Central memory CD4-positive, alpha-beta T cell (primary cell): ENCODE measurements at regions not wholly inside any gene's neighbourhood (a gene's known extent, or its start where the extent isn't known, plus 50 kb on each side); places are given as distances from the start of the nearest gene placed in this dataset.

ENCODE experiments used
- DNase-seq: peaks from one replicate; pipeline ENCODE4 v3.0.0; 2022

DNA sequence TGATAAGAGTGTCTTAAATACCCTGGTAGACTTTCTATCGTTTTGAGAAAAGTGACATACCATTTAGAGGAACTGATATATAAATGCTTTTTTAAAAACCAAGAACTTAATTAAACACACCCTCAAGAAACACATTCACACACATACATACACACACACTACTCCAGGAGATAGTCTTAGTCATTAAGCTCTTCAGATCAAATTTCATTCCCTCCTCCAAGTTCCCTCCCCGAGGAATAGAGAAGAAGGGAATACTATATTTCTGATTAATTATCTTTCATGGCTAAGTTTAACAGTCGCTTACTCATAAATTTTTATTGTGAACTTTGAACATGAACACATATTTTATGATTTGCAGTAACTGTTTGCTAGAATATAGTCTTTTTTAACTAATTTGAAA is 1109.5 kb downstream of the SLITRK1 start:
- no peak for DNase-seq

DNA sequence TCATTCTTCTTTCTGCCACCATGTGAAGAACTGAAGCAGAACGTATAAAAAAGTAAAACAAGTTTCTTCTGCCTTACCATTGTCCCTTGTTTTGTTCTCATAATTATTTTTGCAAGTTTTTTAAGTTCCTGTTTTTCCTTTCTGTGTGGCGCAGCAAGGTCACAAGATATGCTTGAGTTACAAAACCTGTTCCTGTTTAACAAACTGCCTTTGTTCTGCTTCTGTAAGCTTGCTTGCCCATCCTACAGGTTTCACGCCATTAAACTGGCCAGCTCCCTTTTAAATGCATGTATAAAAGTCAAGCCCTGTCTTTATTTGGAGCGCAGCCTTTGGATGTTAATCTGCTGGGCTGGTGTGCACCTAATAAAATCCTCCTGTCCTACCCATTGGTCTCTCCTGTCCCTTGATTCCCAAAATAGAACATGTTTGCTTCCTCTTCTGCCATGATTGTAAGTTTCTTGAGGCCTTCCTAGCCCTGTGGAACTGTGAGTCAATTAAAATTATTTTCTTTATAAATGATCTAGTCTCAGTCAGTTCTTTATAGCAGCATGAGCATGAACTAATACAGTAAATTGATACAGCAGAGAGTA is 1115.4 kb downstream of the SLITRK1 start:
- DNase-seq = no peak

DNA sequence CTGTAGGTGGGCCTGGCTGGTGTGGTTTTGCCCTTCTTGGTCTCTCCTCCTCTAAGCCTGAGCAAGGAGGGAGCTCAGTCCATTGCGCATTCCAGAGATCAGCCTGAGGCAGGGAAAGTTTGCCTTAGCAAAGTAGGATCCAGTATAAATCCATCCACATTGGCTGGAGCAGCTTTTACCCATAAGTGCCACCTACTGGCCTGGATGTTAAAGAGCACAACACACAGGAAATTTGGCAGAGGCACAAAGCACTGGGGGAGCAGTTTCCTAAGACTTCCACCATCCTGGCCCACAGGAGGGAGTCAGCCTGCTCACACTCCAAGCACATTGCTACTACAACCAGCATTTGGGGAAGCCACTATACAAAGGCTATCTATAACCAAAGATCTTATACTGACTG is 1124.2 kb downstream of the SLITRK1 start:
- DNase-seq = no peak

DNA sequence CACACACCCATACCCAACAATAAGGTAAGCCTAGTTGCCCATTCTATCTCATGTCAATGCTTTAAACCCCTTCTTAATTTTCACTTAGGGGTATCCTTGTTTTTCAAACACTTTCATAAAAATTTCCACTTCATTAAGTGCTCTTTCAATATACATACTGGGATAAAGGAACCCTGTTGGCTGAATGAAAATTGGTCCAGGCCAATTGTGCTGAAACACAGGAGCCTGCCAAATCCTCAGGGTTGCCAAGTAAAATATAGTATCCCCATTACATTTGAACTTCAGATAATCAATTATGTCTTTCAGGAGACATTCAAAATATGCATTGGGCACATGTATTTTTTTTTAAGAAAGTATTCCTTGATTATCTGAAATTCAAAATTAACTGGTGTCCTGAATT is 1131.1 kb downstream of the SLITRK1 start:
- no peak for DNase-seq

DNA sequence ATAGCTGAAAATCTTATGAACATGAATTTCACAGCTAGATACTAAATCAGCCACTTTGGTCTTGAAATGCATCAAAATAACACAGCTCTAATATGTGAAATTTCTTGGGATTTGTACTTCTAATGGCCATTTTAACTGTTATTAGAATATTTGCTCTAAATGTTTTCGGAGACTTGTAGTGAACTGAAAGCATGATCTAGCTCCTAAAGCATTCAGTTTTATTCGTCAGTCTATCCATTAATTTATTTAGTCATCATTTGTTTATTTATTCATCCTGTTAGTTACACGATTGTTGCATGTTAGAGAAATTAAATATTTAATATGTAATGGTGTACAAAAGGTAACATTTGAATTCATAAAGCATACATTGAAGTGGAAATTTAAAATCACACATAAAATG is 1132.7 kb downstream of the SLITRK1 start:
- no peak for DNase-seq

DNA sequence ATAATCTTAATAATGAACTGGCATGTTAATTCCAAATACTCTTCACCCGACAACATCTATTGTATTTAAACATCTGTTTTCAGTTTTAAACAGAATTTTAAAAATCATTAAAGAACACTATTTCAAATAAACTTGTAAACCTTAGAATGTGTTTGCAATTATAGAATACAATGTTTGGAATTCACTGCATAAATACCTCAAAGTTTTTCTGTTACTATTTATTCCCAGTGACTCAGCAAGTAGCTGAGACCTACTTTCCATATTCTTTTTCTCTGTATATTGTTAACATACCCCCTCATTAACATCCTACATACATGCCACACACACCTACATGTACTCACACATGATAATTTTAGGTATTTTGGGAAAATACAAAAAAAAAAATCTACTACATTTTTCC is 1134.3 kb downstream of the SLITRK1 start:
- no peak for DNase-seq

DNA sequence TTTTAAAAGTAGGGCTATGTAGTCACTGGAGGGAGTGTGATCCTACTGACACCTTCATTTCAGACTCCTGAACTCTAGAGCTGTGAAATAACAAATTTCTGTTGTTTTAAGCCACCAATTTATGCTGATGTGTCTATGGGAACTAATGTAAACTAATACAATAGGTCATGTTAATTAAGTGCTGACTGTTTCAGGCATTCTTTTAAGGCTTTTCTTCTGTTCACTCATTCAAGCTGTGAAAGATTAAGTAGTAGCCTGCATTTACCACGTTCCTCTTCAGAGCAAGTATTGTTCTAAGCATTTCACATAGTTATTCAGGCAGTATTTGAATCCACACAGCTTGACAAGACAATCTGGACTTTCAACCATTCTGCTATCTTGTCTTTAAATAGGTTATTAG is 1135.0 kb downstream of the SLITRK1 start:
- no peak for DNase-seq

DNA sequence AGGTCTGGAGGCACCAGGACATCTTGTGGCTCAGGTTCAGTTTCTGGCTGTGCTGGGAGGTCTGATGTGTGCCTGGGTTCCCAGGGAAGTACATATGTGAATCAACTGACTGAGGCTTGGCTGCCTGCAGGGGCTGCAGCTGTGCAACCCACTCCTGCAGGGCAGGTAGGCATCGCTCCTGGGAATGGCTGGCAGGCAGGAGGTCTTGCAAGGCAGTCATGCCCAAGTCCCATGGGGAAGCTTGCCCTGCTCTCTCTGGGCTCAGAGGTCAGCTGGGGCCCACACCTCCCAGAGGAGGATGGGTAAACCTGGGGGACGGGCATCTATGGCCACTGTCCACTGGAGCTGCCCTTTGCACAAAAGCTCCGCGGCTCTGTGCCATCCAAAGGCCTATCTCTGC is 1141.8 kb downstream of the SLITRK1 start:
- DNase-seq = no peak

DNA sequence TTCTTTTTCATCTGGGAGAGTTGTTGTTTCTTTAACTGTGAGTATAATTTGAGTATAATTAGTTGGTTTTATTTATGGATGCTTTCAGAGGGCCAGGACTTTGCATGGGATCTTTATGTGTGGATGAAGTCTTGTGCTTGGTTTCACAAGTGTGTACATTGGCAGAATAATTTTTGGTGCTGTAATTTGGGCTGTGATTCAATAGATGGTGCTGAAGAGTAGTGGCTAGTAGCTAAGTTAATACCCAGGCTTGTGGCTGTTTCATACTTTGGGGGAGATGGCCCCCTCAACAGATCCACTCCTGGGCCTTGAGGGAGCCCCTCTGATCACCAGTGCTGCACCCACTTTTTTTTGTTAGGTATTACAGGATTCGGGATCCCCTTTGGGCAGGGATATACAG is 1142.4 kb downstream of the SLITRK1 start:
- no peak for DNase-seq

DNA sequence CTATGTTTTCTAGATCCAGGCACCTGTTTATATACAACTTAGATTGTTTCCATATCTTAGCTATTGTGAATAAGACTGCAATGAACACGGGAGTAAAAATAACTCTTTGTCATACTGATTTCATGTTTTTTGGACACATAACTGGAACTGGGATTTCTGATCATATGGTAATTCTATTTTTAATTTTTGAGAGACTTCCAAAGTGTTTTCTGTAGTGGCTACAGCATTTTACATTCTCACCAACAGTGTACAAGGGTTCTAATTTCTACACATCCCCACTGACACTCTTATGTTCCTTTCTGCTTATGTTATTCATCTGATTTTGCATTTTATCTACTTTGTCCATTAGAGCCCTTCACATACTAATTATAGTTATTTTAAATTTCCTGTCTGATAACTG is 1152.9 kb downstream of the SLITRK1 start:
- no peak for DNase-seq

DNA sequence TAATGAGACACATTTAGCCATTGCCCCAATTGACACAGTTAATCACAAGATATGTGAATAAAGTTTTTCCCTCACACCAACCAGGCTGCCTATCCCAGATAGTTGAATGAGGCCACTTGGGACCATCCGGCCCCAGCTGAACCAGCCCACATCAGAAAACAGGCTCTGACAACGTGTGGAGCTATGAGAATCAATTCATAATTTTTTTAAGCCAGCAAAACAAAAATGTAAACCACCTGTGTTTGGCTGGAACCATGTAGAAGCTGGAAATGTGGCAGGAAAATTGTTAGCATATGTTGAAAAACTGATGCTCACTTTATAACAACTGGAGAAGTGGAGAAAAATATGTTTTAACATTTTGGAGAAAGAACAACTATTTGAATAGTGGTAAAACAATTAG is 1161.3 kb downstream of the SLITRK1 start:
- no peak for DNase-seq

DNA sequence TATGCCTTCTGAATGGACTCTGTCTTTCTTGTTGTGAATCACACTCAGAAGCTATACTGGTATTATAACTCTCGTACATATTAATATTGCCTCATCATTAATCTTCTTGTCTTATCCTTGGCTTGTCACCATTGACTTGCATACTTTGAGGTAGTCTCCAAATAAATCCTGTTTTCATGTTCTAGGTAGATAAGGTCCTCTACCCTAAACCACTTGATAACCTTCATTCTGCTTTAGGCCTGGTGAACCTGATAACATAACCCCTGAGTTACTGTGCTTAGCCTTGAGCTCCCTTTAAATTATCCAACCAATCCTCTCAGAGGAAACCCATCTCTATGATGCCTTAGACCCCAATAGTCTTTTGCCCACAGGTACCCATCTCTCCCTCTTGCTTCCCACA is 1162.3 kb downstream of the SLITRK1 start:
- no peak for DNase-seq

DNA sequence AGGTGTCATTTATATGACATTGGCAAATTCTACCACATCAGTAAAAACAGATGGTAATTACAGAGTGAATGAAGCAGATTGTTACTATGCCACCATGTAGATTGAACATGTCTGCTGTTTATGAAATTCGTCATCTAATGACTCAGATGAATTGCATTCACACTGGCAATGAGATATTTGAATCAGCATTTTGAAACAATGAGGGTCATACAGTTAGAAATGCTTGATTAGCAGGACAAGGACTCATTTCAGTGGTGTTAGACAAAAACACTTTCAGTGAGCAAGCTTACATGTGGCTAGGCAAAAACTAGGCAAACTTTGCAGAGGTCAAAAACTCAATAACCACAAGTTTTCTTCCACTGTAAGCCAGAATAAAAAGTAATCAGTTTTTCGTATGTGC is 1165.0 kb downstream of the SLITRK1 start:
- DNase-seq = no peak

DNA sequence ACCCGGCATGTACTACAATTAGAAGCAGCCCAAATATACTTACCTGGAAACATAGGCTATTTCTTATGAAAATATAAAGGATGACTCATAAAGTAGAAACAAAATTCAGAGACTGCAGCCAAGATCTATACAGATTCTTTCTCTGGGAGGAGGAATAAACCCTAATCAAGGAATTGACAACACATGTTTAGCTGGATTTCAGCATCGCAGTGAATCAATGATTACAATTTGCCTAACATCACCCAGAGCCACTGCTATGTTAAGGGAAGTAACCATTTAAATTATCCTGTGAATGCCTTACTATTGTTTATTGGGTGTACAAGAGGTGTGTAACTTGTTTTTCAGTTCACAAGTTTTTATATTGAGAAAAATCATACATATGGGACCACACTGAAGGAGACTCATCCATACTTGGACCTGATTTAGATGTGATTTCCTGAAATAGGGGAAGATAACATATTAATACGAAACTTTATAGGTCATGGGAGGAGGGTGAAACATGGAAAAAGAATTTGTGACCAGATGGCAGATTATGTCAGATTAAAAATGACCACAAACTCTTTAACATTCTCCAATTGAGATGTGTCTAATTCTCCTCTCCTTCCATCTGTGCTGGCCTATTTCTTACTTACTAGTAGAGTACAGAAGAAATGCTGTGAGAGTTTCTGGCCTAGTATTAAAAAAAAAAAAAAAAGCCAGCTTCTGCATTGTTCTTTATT is 1168.4 kb downstream of the SLITRK1 start:
- DNase-seq = no peak

DNA sequence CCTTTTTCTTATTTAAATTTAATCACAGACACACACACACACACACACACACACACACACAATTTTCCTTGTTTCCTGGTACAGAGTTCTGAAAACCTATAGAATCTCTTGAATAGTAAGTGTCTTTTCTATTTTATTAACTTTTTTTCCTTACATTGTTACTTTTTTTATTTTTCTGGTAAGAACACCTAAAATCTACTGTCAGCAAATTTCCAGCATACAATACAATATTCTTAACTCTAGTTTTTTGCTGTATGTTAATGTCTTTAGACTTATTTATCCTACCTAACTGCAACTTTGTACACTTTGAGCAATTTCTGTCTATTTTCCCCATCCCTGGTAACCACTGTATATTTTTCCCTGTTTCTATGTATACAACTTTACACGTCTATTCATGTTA is 1179.8 kb downstream of the SLITRK1 start:
- DNase-seq = no peak

DNA sequence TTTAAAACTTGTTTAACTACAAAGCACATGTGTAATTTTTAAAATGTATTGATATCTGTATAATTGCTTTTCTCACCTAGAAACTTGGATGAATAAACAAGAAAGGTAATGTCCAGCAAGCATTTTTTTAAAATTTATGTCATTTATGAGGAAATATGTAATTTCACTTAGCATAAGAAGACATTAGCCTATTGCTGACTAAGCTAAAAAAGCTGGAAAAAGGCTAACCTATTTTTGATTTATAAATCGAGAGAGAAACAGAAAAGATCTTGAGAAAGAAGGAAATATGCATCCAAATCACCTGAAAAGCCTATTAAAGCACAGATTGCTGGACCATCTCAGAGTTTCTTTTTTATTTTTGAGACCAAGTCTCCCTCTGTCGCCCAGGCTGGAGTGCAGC is 1181.3 kb downstream of the SLITRK1 start:
- DNase-seq = no peak

DNA sequence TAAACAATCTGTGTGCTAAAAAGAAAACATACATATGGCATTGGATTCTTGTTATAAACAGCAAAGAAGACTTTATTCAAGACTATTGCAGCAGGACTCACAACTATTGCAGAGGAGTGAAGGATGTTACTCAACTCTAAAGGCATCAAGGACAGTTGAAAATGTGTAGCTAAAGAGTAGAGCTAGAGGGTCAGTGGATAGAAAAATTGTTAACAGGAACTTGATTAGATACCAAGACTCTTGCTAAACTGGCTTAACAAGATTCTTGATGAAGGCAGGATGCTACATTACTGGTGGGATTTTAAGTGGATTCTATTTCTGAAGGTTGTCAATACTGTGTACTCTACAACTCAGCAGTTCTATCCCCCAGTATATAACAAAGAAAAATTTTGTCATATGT is 1183.3 kb downstream of the SLITRK1 start:
- DNase-seq = no peak

DNA sequence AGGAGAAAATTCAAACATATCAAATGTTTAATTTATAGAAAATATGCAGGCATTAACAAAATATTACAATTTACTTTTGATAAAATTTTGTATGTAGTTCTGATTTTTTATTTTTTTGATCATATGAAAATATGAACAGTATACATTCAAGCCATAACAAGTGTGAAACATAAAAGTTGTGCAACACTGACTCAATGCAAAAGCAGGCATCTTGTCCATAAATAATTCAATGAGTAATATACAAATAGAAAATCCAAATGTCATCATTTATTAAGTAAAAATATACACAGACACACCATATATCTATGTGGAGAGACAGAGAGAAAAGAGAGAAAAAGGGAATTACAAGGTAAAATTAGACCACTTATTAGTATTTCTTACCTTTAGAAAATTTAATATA is 1183.9 kb downstream of the SLITRK1 start:
- no peak for DNase-seq

DNA sequence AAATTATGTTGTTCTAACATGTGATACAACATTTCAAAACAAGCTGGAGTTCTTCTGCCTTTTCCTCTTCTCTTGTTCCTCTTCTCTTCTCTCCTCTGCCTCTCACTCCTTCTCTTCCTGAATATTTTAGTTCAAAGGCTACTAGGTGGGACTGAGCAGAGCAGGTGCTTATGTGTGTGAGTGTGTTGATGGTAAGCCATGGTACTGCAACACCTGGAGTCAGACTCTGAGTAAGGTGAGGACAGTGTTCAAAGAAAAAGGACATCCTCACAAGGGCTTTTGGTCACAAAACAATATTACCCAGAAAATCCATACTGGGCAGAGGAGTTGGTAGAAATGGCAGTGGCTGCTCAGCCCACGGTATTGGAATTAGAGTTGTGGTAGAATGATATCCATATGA is 1188.7 kb downstream of the SLITRK1 start:
- no peak for DNase-seq

DNA sequence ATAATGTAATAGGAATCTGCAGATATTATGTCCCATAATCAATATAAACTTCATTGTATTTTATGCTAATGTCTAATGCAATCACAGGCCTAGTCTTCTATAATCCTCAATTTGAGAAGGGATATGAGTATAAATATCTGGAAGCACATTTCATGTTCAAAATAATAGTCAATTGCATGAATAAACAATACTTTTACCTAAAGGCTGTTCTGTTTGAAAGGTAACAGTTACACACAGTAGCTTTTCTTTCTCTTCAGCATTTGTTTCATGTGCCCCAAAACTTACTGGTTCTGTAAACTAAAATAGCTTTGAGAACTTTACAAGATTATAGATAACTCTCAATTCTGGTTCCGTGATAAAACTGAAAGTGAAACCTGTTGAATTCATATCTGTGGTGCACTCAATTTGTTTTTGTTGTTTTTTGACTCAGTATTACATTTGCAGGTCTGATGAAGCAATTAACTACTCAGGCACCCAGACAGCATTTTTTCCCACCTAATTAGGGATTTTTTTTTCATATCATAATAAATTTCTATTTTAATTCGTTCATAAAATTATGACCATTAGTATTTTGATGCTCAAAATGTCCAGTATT is 1193.8 kb downstream of the SLITRK1 start:
- DNase-seq = peak; percentile 8

DNA sequence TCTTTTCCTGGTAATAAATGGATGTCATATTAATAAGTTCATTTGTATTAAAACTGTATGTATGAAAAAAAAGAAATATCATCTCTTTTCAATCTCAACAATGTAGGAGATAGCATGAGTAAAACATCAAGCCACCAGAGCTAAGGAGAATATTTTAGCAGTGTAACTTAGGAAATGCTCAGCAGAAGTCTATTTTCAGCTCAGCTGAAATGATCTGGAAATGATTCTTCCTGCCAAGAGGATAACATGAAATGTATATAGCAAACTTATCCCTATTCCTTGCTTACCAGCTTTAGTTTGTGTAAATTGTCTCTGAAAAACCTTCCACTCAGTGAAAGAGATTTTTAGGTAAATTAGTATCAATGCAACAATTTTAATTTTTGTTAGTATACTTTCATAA is 1194.4 kb downstream of the SLITRK1 start:
- no peak for DNase-seq

DNA sequence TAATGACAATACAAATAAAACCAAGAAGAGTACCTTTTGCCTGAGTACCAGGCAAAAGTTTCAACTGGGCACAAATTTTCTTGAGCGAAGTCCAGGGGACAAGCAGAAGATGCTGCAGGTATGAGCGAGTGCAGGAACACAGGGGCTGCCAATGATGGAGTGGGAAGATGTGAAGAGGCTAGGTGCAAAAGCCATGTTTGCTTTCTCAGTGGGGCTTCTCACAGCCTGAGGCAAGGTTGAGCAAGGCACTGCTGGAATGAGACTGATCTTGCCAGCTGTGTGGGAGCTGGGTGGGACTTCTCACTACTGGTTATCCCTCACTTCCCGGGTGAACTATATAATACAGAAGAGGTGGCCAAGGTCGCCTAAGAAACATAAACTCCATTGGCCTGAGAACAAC is 1200.7 kb downstream of the SLITRK1 start:
- DNase-seq = no peak

DNA sequence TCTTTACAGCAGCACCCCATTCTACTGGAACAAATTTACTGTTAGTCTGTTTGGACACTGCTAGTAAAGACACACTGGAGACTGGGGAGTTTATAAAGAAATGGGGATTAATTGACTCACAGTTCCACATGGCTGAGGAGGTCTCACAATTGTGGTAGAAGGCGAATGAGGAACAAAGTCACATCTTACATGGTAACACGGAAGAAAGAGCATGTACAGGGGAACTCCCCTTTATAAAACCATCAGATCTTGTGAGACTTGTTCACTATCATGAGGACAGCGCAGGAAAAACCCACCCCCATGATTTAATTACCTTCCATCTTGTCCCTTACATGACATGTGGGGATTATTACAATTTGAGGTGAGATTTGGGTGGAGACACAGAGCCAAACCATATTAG is 1204.2 kb downstream of the SLITRK1 start:
- DNase-seq = no peak

DNA sequence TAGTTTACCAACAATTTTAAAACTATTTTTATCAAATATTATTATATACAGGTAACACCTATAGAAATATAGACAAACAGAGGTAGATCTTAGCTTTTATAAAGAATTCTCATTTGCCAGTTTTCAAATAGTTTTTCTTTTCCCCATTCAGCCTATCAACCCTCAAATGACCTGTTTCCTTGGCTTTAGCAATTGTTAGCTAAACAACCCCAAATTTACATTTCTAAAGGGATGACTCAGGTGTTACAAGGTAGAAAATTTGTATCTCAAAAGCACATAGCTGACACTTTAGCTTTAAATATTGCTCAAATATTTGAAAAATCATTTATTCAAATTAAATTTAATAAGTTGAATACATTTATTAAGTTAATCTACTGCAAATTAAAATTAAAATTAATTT is 1207.2 kb downstream of the SLITRK1 start:
- DNase-seq = no peak

DNA sequence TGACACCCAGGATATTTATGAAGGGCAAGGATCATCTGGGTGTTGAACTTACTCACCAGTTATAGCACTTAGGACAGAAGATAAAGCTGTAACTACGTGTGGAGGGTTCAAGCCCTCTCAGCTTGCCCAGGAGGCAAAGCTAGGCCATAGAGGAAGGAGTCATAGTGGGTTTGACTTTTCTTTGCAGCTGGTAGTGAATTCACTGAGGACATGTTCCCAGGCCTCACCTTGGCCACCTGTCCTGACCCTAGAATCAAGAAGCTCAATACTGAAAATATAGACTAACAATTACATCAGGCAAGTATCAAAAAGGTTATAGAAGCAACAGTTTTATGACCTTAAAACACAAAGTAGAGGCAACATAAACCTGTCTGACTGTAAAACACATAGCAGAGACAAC is 1207.7 kb downstream of the SLITRK1 start:
- no peak for DNase-seq
